ENCODE measurements at regions not wholly inside any gene's neighbourhood (a gene's known extent, or its start where the extent isn't known, plus 50 kb on each side); places are given as distances from the start of the nearest gene placed in this dataset.

GRCh38 chr5:68457285-68457684 lies 241.7 kb downstream of the PIK3R1 start:
- Histone ChIP-seq H3K4me2 (ENCODE audit: low read length) (no peak overlapping the region), H3K9ac (ENCODE audit: low read length) (no peak overlapping the region), H3K27ac (ENCODE audit: low read depth, low read length) (no peak overlapping the region), H2AFZ (ENCODE audit: low read depth, low read length, poor library complexity, severe bottlenecking) (no peak overlapping the region), H3K4me3 (replicated peaks in 1 of 2; ENCODE audit: low read depth in 1 of 2, low read length in 2 of 2) (no peak overlapping the region), H3K79me2 (ENCODE audit: insufficient read depth, low read length) (no peaks in the 10 kb centered on the region), H3K4me1 (ENCODE audit: control insufficient read depth in 1 of 2, insufficient read depth in 2 of 2, low read length in 2 of 2) (peaks cover 3 to 25% of the 10 kb centered on the region in 2 experiments; a peak in 2 of 4 replicates), H3K36me3 (ENCODE audit: control insufficient read depth in 1 of 2, insufficient read depth in 2 of 2, low read length in 2 of 2) (no peaks in the 10 kb centered on the region), H3K9me3 (ENCODE audit: control insufficient read depth in 1 of 2, insufficient read depth in 1 of 2, low read depth in 1 of 2, low read length in 2 of 2) (no peaks in the 10 kb centered on the region; a peak in 1 of 4 replicates), H3K9me2 (ENCODE audit: insufficient read depth) (no peaks in the 10 kb centered on the region), H3K27me3 (ENCODE audit: insufficient read depth, low read length) (no peaks in the 10 kb centered on the region), H4K20me1 (ENCODE audit: insufficient read depth) (no peaks in the 10 kb centered on the region)
- POLR2A ChIA-PET = no interaction called here
- BruUV-seq (replicated peaks) = no TSS peak
- intact Hi-C loops (cut with micrococcal nuclease) = loop anchor here (5.0 kb wide), 1 partner anchor 505 kb away; no protein-coding TSS in a partner anchor
- TF ChIP-seq ZBTB33 (IDR thresholded peaks at IDR 0.05; ENCODE audit: extremely low read depth, insufficient replicate concordance, low read length) = no peak
- TF ChIP-seq RAD21 (IDR thresholded peaks at IDR 0.05; ENCODE audit: low read depth) = no peak
- TF ChIP-seq EGR1 (IDR thresholded peaks at IDR 0.05; ENCODE audit: low read depth) = no peak
- no peak for TF ChIP-seq ATF3 (IDR thresholded peaks at IDR 0.05)
- TF ChIP-seq MAX (IDR thresholded peaks at IDR 0.05) = no peak
- TF ChIP-seq FOSL1 (IDR thresholded peaks at IDR 0.05; ENCODE audit: low read depth) = no peak
- no peak for ATAC-seq
- CTCF ChIA-PET = interaction anchor here (2.0 kb wide), 1 partner anchor 171 kb away, joined by 11 read pairs; no protein-coding TSS in a partner anchor
- no peak for DNase-seq (ENCODE audit: low read depth, low spot score)
- RAD21 ChIA-PET (ENCODE audit: low non-redundant PET in 1 of 2, low total read pairs in 2 of 2, uncharacterized antibody in 2 of 2, unreplicated experiment in 2 of 2) = no interaction called here

All from HCT116 (cell line).